Esophagus squamous epithelium (tissue), 5 donors: ENCODE measurements at regions not wholly inside any gene's neighbourhood (a gene's known extent, or its start where the extent isn't known, plus 50 kb on each side); places are given as distances from the start of the nearest gene placed in this dataset.

Experiments
- DNase-seq: peaks from one replicate; lab custom pipeline; 2025; lab: John Stamatoyannopoulos, UW
- H3K27ac ChIP-seq, 4 donors: fragments of 200-600 bp; sonication (generic); one replicate each; pipeline ENCODE4 v1.5.1; 2016 to 2019; ENCODE audit warnings: mild to moderate bottlenecking in 1 of 4
- H3K27me3 ChIP-seq, 4 donors: fragments of 200-600 bp; sonication (generic); 1 replicate in 3 of 4; 2 replicates in 1 of 4; pipeline versions ENCODE4 v1.5.1 to v1.6.0; 2017 to 2021; ENCODE audit warnings: antibody characterized with exemption in 1 of 4
- H3K36me3 ChIP-seq, 3 donors: fragments of 200-600 bp; sonication (generic); one replicate each; pipeline ENCODE4 v1.5.1; 2016 to 2019
- H3K4me1 ChIP-seq, 3 donors: fragments of 200-600 bp; sonication (generic); one replicate each; pipeline ENCODE4 v1.5.1; 2017 to 2019
- H3K4me3 ChIP-seq, 4 donors: fragments of 200-600 bp; sonication (generic); 1 replicate in 3 of 4; 2 replicates in 1 of 4; pipeline ENCODE4 v1.5.1; 2016 to 2019; ENCODE audit warnings: mild to moderate bottlenecking in 2 of 4, moderate library complexity in 1 of 4
- H3K9me3 ChIP-seq, 3 donors: fragments of 200-600 bp; sonication (generic); one replicate each; pipeline ENCODE4 v1.5.1; 2016 to 2019
- POLR2A ChIP-seq, 4 donors: fragments of 450-650 bp; IDR thresholded peaks; one replicate each; pipeline ENCODE4 v1.6.1; 2017; ENCODE audit warnings: antibody characterized with exemption in 4 of 4, mild to moderate bottlenecking in 4 of 4, moderate library complexity in 3 of 4
- WGBS, 2 donors: methylation state at CpG; one replicate each; pipeline ENCODE4 v1.1.5; 2018; 5-methylcytosine and 5-hydroxymethylcytosine counted together
- intact Hi-C: fragments of 100-400 bp; cut with DNase I; formaldehyde crosslinking; loops from one replicate; pipeline ENCODE4 v1.15.0; 2022
- TF ChIP-seq, protein P1 (sequence below), 6 experiments: fragments of 450-650 bp in 4 of 6; fragments of 200-600 bp in 2 of 6; sonication (generic) in 2 of 6; IDR thresholded peaks; one replicate each; pipeline ENCODE4 v1.5.1; 2016 to 2019; ENCODE audit warnings: antibody characterized with exemption in 6 of 6, mild to moderate bottlenecking in 4 of 6, moderate library complexity in 4 of 6
- donor health status: DM: yes; HTN: yes; CAD: no.

DNA sequence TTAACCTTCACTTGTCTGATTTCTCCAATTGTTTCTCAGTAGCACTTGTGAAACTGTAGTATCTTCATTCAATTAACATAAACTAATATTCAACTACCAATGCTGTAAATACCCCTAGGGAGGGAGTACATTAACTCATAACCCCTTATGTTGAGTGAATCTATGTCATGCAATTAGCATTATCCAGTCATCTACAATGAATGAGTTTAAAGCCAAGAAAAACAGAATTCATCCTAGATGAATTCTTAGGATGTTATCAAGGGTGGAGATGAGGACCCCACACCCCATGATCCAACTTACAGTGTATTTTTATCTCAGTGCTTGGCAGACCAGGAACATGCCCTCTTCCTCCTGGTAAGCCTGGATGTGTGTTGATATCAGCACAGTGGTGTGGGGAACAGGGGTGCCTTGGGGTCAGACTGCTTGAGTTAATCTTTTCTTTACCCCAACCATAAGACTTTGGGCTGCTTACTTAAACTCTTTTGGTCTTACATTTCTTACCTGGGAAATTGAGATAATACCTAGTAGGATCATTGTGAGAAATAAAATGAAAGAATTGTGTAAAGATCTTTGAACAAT, 62.1 kb upstream of the SCOC start:
- no peak overlapping the region for H3K27ac ChIP-seq
- H3K36me3 ChIP-seq: no peaks in the 10 kb centered on the region
- intact Hi-C loops: no loop called here
- no peak for DNase-seq
- H3K9me3 ChIP-seq: no peaks in the 10 kb centered on the region
- peaks cover 7 to 22% (median 12%) of the 10 kb centered on the region in 3 donors for H3K4me1 ChIP-seq
- H3K4me3 ChIP-seq: no peak overlapping the region
- no peak for TF ChIP-seq POLR2A (IDR thresholded peaks at IDR 0.05)
- TF ChIP-seq, protein P1, sequence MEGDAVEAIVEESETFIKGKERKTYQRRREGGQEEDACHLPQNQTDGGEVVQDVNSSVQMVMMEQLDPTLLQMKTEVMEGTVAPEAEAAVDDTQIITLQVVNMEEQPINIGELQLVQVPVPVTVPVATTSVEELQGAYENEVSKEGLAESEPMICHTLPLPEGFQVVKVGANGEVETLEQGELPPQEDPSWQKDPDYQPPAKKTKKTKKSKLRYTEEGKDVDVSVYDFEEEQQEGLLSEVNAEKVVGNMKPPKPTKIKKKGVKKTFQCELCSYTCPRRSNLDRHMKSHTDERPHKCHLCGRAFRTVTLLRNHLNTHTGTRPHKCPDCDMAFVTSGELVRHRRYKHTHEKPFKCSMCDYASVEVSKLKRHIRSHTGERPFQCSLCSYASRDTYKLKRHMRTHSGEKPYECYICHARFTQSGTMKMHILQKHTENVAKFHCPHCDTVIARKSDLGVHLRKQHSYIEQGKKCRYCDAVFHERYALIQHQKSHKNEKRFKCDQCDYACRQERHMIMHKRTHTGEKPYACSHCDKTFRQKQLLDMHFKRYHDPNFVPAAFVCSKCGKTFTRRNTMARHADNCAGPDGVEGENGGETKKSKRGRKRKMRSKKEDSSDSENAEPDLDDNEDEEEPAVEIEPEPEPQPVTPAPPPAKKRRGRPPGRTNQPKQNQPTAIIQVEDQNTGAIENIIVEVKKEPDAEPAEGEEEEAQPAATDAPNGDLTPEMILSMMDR (IDR thresholded peaks at IDR 0.05): no peak
- no peaks in the 10 kb centered on the region for H3K27me3 ChIP-seq

DNA sequence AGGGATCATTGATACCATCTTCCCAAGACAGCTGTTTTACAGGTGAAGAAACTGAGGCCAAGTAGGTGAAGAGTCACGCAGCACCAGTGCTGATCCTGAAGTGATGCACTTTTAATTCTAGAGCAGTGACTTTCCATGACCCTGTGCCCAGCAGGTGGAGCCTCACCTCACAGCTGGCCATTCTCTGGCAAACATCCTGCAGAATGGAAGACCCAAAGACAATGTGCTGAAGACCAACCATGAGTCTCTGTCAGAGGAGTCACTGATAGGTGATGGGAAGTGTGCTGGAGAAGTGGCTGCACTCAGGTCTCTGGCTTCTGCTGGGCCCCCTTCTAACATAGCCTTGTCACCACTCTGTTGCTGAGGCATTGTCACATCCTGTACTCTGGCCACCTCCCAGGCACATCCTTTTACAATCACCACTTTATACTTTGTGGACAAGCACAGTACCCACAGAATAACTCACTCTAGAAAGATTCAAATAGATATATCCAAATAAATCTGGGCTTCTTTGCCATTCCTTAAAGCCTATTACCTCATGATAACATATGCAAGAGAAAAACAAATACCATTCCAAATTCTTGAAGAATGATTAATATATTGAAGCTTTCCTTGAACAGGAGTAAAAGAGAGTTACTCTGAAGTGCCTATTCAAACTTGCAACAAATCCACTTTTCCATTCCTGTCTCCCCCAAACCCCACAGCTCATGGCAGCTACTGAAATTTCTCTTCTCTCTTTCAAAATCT, 64.1 kb upstream of the SCOC start:
- H3K4me1 ChIP-seq: peaks cover 7 to 32% (median 12%) of the 10 kb centered on the region in 3 donors
- no peaks in the 10 kb centered on the region for H3K36me3 ChIP-seq
- peak overlapping the region; percentile 76 to 84 (median 80) for H3K27ac ChIP-seq
- no peak overlapping the region for H3K4me3 ChIP-seq
- no peaks in the 10 kb centered on the region for H3K27me3 ChIP-seq
- TF ChIP-seq POLR2A (IDR thresholded peaks at IDR 0.05): no peak
- TF ChIP-seq, protein P1 (IDR thresholded peaks at IDR 0.05): no peak
- no peaks in the 10 kb centered on the region for H3K9me3 ChIP-seq
- WGBS, 2 donors: 56 to 63% methylated on average over 1 of the region's 1 CpG
- intact Hi-C loops: no loop called here
- no peak for DNase-seq

DNA sequence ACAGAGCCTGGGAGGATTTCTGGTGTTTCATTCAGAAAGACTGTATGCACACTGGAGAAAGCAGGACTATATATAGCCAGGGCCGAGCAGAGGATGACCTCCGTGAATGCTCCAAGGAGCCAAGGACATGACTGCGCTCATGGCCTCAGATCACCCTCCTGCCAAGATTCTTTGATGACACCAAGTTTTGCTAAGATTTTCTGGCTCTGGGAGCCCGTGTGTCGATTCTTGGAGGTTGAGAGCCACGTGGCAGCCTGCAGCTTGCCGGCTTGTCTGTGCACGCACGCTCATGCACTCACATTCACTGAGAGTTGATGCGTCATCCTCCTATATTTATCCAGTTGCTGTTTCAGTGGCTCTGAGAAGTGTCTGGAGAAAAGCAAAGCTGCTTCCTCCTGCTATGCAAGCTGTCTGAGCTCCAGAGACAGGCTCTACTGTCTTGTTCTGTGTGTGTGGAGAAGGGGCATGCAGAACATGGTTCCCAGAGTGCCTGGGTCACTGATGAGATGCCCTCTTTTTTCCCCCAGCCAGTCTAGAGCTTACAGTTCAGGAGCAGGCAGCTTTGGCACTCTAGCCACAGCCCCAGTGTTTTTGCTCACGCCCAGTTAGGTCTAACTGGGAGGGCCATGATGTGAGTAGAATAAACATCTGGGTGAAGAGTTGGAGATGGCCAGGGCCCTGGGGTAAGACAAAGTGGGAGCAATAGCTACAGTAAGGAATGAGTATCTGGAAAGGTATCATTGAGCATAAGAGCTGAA, 64.9 kb upstream of the SCOC start:
- TF ChIP-seq, protein P1 (IDR thresholded peaks at IDR 0.05): no peak
- TF ChIP-seq POLR2A (IDR thresholded peaks at IDR 0.05): no peak
- no peaks in the 10 kb centered on the region for H3K9me3 ChIP-seq
- H3K27ac ChIP-seq: peak overlapping the region; percentile 76 to 84 (median 80)
- H3K36me3 ChIP-seq: no peaks in the 10 kb centered on the region
- DNase-seq: no peak
- H3K27me3 ChIP-seq: no peaks in the 10 kb centered on the region
- H3K4me1 ChIP-seq: peaks cover 7 to 32% (median 12%) of the 10 kb centered on the region in 3 donors
- H3K4me3 ChIP-seq: no peak overlapping the region
- intact Hi-C loops: no loop called here
- 47 to 62% methylated on average over 4 to 11 of the region's 11 CpGs for WGBS, 2 donors

DNA sequence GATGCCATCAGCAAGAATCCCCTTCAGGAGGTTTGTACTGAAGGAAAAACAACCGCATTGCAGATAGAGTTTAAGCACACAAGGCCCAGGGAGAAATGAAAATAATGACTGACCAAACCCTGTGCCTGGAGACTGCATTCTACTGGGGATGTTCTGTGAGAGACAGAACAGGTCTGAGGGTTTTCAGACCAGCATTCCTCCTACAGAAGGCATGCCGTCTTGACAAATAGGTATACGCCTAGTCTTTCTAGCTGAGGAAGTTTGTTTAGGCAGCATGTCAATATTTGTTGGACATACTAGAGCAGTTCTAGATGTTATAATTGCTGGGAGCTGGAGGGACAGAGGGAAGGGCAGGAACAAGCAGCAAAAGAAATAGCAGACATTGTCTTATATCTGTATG, 68.4 kb upstream of the SCOC start:
- H3K36me3 ChIP-seq: no peaks in the 10 kb centered on the region
- WGBS, 2 donors: 51 to 52% methylated on average over 3 of the region's 3 CpGs
- H3K27me3 ChIP-seq: no peaks in the 10 kb centered on the region
- H3K9me3 ChIP-seq: no peaks in the 10 kb centered on the region
- H3K4me1 ChIP-seq: peaks cover 7 to 40% (median 12%) of the 10 kb centered on the region in 3 donors
- no peak overlapping the region for H3K4me3 ChIP-seq
- no peak for TF ChIP-seq POLR2A (IDR thresholded peaks at IDR 0.05)
- TF ChIP-seq, protein P1 (IDR thresholded peaks at IDR 0.05): no peak
- intact Hi-C loops: no loop called here
- H3K27ac ChIP-seq: no peak overlapping the region
- DNase-seq: no peak

DNA sequence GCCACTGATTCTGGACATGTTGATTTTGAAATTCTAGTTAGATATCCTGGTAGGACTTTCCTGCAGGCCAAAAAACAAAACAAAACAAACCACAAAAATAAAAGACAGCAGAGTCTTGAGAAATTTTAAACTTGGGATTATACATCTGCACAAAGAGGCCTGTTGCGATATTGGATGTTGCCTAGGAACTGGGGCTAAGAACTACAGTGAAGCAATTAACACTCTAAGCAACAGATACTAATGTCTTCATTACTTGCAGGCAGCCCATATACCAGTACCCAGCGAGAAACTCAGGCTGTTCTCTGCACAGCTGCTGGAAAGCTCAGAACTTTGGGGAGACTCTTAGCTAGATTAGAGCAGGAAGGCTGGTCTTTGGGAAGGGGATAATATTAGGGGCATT, 69.1 kb upstream of the SCOC start:
- H3K4me1 ChIP-seq: peaks cover 7 to 38% (median 8%) of the 10 kb centered on the region in 3 donors
- no peak for DNase-seq
- intact Hi-C loops: no loop called here
- H3K36me3 ChIP-seq: no peaks in the 10 kb centered on the region
- no peaks in the 10 kb centered on the region for H3K9me3 ChIP-seq
- no peak overlapping the region for H3K4me3 ChIP-seq
- 77 to 79% methylated on average over 2 of the region's 2 CpGs for WGBS, 2 donors
- TF ChIP-seq, protein P1 (IDR thresholded peaks at IDR 0.05): no peak
- no peak for TF ChIP-seq POLR2A (IDR thresholded peaks at IDR 0.05)
- no peak overlapping the region for H3K27ac ChIP-seq
- H3K27me3 ChIP-seq: no peaks in the 10 kb centered on the region
